ENCODE measurements at regions not wholly inside any gene's neighbourhood (a gene's known extent, or its start where the extent isn't known, plus 50 kb on each side); places are given as distances from the start of the nearest gene placed in this dataset.

DNA sequence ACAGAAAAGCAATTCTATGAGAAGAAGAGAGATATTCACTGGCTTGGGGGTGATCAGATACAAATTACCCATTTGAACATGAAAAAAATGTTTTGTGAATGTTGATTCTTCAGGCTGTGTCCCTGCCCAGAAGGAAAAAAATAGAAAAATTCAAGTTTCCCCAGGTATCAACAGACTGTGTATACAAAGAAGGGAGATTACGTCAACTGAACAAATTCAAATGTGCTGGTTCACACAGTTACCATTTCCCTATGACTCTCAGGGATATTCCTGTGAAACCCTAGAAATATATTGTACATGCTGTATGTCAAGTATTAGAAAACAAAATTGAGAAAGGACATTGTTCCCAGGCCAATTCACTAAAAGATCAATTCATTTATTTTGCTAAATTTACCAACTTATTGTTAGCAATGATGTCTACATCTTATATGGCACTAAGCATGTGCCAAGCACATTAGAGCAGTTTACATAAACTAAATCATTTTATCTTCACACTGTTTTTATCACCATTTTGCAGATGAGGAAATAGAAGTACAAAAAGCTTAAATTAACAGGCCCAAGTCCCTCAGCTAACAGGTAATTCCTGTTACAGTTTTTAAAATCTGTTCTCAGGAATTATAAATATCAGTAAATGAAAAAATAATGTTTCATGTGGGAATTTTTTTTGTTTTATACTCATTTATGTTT lies 306.7 kb upstream of the ROBO2 start:
- H3K4me3 ChIP-seq (ENCODE audit: low read length): no peak overlapping the region
- TF ChIP-seq, protein P1, sequence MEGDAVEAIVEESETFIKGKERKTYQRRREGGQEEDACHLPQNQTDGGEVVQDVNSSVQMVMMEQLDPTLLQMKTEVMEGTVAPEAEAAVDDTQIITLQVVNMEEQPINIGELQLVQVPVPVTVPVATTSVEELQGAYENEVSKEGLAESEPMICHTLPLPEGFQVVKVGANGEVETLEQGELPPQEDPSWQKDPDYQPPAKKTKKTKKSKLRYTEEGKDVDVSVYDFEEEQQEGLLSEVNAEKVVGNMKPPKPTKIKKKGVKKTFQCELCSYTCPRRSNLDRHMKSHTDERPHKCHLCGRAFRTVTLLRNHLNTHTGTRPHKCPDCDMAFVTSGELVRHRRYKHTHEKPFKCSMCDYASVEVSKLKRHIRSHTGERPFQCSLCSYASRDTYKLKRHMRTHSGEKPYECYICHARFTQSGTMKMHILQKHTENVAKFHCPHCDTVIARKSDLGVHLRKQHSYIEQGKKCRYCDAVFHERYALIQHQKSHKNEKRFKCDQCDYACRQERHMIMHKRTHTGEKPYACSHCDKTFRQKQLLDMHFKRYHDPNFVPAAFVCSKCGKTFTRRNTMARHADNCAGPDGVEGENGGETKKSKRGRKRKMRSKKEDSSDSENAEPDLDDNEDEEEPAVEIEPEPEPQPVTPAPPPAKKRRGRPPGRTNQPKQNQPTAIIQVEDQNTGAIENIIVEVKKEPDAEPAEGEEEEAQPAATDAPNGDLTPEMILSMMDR (IDR thresholded peaks at IDR 0.05; ENCODE audit: low read depth, low read length): no peak
- no peak for TF ChIP-seq EZH2phosphoT487 (IDR thresholded peaks at IDR 0.05; ENCODE audit: low read depth)
- H3K27ac ChIP-seq (ENCODE audit: low read length): no peak overlapping the region
- no peaks in the 10 kb centered on the region for H4K20me1 ChIP-seq (ENCODE audit: insufficient read depth, low read length)
- no peak overlapping the region for H2AFZ ChIP-seq (ENCODE audit: low read depth, low read length)
- H3K27me3 ChIP-seq (ENCODE audit: low read depth, low read length): no peaks in the 10 kb centered on the region
- H3K36me3 ChIP-seq (replicated peaks; ENCODE audit: low read depth, low read length): no peaks in the 10 kb centered on the region
- no peak overlapping the region for H3K4me2 ChIP-seq (ENCODE audit: low read length)
- no peaks in the 10 kb centered on the region for H3K79me2 ChIP-seq (ENCODE audit: low read length)
- no peak overlapping the region for H3K9ac ChIP-seq (ENCODE audit: low read length)
- no peaks in the 10 kb centered on the region for H3K4me1 ChIP-seq (ENCODE audit: low read length)
- H3K9me3 ChIP-seq (ENCODE audit: insufficient read depth, low read length): no peaks in the 10 kb centered on the region

DNA sequence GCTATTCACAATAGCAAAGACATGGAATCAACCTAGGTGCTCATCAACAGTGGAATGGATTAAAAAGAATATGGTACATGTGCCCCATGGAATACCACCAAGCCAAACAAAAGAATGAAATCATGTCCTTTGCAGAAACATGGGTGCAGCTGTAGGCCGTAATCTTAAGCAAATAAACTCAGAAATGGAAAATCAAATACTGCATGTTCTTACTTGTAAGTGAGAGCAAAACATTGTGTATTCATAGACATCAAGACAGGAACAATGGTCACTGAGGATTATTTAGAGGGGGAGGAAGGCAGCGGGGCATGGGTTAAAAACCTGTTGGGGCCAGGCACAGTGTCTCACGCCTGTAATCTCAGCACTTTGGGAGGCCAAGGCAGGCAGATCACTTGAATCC lies 304.7 kb upstream of the ROBO2 start:
- no peaks in the 10 kb centered on the region for H3K27me3 ChIP-seq (ENCODE audit: low read depth, low read length)
- TF ChIP-seq, protein P1 (IDR thresholded peaks at IDR 0.05; ENCODE audit: low read depth, low read length): no peak
- TF ChIP-seq EZH2phosphoT487 (IDR thresholded peaks at IDR 0.05; ENCODE audit: low read depth): no peak
- H2AFZ ChIP-seq (ENCODE audit: low read depth, low read length): no peak overlapping the region
- H3K4me2 ChIP-seq (ENCODE audit: low read length): no peak overlapping the region
- no peaks in the 10 kb centered on the region for H3K4me1 ChIP-seq (ENCODE audit: low read length)
- H3K79me2 ChIP-seq (ENCODE audit: low read length): no peaks in the 10 kb centered on the region
- H3K27ac ChIP-seq (ENCODE audit: low read length): no peak overlapping the region
- no peak overlapping the region for H3K9ac ChIP-seq (ENCODE audit: low read length)
- H3K9me3 ChIP-seq (ENCODE audit: insufficient read depth, low read length): no peaks in the 10 kb centered on the region
- no peaks in the 10 kb centered on the region for H3K36me3 ChIP-seq (replicated peaks; ENCODE audit: low read depth, low read length)
- no peaks in the 10 kb centered on the region for H4K20me1 ChIP-seq (ENCODE audit: insufficient read depth, low read length)
- no peak overlapping the region for H3K4me3 ChIP-seq (ENCODE audit: low read length)

DNA sequence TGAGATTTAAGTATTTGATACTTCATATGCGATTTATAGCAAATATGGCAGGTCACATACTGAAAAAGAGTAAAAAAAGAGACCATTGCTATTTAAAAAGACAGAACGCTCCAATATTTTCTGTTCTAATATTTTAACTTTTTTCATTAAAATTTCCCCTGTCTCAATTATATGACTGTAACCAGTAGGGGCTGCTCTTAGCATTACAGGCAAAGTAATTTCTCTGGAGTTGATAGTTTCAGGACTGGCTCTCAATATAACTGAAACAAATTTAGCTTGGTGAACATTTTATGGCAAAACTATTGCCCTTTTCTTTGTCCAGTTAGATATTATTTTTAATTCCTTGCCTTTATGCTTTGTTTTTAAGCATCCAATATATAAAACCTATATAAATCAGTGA lies 286.3 kb upstream of the ROBO2 start:
- H3K27ac ChIP-seq (ENCODE audit: low read length): no peak overlapping the region
- H3K4me2 ChIP-seq (ENCODE audit: low read length): no peak overlapping the region
- no peaks in the 10 kb centered on the region for H3K79me2 ChIP-seq (ENCODE audit: low read length)
- no peak overlapping the region for H3K4me3 ChIP-seq (ENCODE audit: low read length)
- no peaks in the 10 kb centered on the region for H3K9me3 ChIP-seq (ENCODE audit: insufficient read depth, low read length)
- no peak overlapping the region for H2AFZ ChIP-seq (ENCODE audit: low read depth, low read length)
- H4K20me1 ChIP-seq (ENCODE audit: insufficient read depth, low read length): no peaks in the 10 kb centered on the region
- H3K4me1 ChIP-seq (ENCODE audit: low read length): no peaks in the 10 kb centered on the region
- H3K36me3 ChIP-seq (replicated peaks; ENCODE audit: low read depth, low read length): no peaks in the 10 kb centered on the region
- TF ChIP-seq EZH2phosphoT487 (IDR thresholded peaks at IDR 0.05; ENCODE audit: low read depth): no peak
- TF ChIP-seq, protein P1 (IDR thresholded peaks at IDR 0.05; ENCODE audit: low read depth, low read length): peak; percentile 79
- no peaks in the 10 kb centered on the region for H3K27me3 ChIP-seq (ENCODE audit: low read depth, low read length)
- no peak overlapping the region for H3K9ac ChIP-seq (ENCODE audit: low read length)

DNA sequence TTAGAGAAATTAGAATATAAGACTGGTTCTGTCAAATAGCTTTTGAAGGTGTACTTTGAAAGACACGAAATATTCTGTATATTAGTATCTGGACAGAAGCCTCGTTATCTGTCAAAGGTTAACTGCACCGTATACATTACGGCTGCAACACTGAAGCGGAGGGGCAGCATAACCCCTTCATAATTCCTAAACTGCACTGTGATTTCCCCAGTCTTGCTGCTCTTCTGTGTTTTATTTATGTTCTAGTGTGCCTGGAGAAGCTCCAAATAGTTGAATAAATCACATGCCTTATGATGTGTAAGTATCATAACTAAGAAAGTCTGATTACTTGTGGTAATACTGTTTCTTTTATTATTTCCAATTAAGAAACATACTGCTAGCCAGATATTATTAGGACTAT lies 285.7 kb upstream of the ROBO2 start:
- Histone ChIP-seq H3K4me3 (ENCODE audit: low read length) (no peak overlapping the region), H3K4me1 (ENCODE audit: low read length) (no peaks in the 10 kb centered on the region), H3K9ac (ENCODE audit: low read length) (no peak overlapping the region), H3K36me3 (replicated peaks; ENCODE audit: low read depth, low read length) (no peaks in the 10 kb centered on the region), H3K4me2 (ENCODE audit: low read length) (no peak overlapping the region), H2AFZ (ENCODE audit: low read depth, low read length) (no peak overlapping the region), H4K20me1 (ENCODE audit: insufficient read depth, low read length) (no peaks in the 10 kb centered on the region), H3K27ac (ENCODE audit: low read length) (no peak overlapping the region), H3K79me2 (ENCODE audit: low read length) (no peaks in the 10 kb centered on the region), H3K9me3 (ENCODE audit: insufficient read depth, low read length) (no peaks in the 10 kb centered on the region), H3K27me3 (ENCODE audit: low read depth, low read length) (no peaks in the 10 kb centered on the region)
- TF ChIP-seq EZH2phosphoT487 (IDR thresholded peaks at IDR 0.05; ENCODE audit: low read depth): no peak
- TF ChIP-seq, protein P1 (IDR thresholded peaks at IDR 0.05; ENCODE audit: low read depth, low read length): no peak

All from OCI-LY3 (cell line).